Stimulated activated CD4-positive, alpha-beta T cell treated with anti-CD3 and anti-CD28 coated beads, Interleukin-12 subunit alpha, Interleukin-12 subunit beta, amount 100 ng/mL, for 4 hours (primary cell): ENCODE measurements at regions not wholly inside any gene's neighbourhood (a gene's known extent, or its start where the extent isn't known, plus 50 kb on each side); places are given as distances from the start of the nearest gene placed in this dataset.

ENCODE experiments used
- DNase-seq: peaks from one replicate; pipeline ENCODE4 v3.0.0-alpha.2; 2020

GRCh38 chr2:217468042-217468830 is 534.6 kb downstream of the TNS1 start:
- DNase-seq, result no peak

GRCh38 chr2:217467331-217467730 is 535.5 kb downstream of the TNS1 start:
- no peak for DNase-seq

DNA sequence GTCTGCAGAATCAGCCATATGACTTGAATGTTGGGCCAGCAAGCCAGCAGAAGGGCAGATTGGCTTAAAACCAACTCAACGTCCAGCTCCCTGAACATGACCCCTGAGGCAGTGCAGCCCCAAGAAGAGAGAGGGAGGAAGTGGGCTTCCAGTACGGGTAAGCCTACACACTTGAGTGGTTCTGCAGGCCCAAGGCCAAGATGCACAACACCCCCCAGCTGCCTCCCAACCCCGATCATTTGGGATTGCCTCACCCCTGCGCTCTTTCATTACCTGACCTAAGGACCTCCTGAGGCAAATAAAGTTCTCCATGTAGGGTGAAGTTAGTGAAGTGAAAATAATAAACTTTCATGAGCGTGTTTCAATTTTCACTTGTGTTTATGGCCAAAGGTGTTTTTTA is 536.0 kb downstream of the TNS1 start:
- no peak for DNase-seq

DNA sequence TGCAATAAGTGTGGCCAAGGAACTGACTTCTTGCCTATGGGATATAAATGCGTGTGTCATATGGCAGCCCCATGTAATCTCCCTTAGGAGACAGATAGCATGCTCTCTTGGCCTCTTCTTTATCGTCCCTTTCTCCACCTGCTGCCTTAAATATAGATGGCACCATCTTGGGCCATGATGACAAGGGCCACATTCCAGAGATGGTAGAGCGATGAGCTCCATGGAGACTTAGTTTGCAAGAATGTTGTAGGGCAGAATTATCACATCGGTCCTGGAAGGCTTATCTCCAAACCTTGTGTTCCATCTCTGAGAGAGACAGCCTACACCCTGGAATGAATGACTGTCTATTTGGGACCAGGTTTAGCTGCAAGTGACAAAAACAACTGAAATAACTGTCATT is 536.7 kb downstream of the TNS1 start:
- DNase-seq, result no peak

GRCh38 chr2:217465100-217465499 is 537.7 kb downstream of the TNS1 start:
- DNase-seq, result no peak

DNA sequence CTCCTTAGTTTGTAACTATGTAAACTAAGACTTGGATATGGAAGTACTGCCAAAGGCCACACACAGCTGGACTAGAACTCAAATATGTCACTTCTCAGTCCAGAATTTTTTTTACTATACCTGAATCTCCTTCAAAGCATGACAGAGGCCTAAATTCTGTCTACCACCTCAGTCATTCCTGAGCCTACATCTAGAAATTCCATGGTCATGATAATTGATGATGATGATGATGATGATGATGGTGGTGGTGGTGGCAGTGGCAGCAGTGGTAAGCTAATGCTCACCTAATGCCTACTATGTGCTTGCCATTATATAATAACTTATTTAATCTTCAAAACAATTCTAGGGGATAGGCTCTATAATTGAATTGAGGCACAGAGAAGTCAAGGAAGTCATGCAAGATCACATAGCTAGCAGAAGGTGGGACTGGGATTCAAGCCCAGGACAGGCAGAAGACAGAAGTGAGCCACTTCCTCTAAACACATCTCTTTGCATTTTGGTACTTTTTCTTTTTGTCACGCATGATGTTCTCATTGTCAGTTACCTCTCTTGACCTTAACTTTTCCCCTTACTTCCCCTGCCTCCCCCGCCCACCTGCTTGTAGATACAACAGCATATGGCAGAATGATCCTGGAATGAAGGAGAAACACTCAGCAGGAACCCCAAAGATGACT is 539.3 kb downstream of the TNS1 start:
- DNase-seq, result no peak

DNA sequence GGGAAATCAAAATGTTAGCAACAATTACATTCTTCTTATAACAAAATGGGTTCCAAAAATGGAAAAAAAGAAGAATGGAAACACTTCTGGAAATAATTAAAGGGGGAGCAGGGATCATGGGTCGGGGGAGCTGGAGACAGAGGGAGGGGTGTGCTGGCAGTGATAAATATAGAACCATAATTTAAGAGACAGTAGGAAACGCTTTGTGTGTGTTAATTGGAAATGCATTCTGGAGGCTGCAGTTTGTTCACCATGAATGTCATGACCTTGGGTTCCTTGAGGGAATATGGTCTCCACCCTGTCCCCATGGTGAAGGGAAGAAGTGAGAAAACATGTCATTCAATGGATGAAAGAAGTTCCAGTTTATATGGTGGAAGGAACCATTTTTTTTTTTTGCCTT is 540.7 kb downstream of the TNS1 start:
- no peak for DNase-seq

- no peak for DNase-seq
Observed at GRCh38 chr2:217461674-217462073, 541.1 kb downstream of the TNS1 start.

- no peak for DNase-seq
Observed at GRCh38 chr2:217459680-217460405, 543.0 kb downstream of the TNS1 start.

DNA sequence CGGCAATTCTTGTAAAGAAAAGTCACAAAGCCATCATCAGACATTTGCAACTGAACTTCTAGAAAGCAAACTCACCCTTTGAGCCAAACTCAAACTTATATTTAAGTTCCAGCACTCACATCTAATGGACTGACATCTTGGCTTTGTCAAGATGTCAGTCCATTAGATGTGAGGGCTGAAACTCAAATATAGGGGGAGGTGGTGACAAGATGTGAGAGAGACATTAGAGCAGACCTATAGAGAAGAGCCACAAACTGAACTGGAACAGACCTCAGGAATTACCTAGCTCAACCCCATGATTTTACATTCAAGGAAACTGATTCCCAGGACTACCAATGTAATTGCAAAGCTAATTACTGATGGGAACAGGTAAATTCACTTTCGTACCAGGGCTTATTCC is 543.8 kb downstream of the TNS1 start:
- DNase-seq, result no peak

- no peak for DNase-seq
Observed at GRCh38 chr2:217456016-217456415, 546.8 kb downstream of the TNS1 start.

DNA sequence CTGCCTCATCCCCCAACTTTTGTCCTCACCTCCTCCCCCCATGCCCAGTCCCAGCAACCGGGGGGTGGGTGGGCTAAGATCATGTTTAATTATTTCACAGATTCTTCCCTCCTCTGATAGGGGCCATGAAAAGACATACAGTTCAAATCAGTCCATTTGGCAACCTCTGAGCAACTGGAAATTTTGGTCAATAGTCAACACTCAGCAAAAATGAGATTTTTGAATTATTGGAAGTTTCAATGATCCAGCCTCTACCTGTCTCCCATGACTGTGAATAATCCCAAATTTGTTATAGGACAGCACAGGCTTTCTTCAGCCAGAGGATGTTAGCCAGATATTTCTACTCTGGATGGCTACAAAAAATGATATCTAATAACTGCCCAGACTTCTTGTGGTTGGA is 549.9 kb downstream of the TNS1 start:
- DNase-seq, result no peak

GRCh38 chr2:217451666-217452065 is 551.1 kb downstream of the TNS1 start:
- no peak for DNase-seq

GRCh38 chr2:217449444-217449843 is 553.4 kb downstream of the TNS1 start:
- DNase-seq, result no peak

- no peak for DNase-seq
Observed at GRCh38 chr2:217448860-217449259, 553.9 kb downstream of the TNS1 start.

DNA sequence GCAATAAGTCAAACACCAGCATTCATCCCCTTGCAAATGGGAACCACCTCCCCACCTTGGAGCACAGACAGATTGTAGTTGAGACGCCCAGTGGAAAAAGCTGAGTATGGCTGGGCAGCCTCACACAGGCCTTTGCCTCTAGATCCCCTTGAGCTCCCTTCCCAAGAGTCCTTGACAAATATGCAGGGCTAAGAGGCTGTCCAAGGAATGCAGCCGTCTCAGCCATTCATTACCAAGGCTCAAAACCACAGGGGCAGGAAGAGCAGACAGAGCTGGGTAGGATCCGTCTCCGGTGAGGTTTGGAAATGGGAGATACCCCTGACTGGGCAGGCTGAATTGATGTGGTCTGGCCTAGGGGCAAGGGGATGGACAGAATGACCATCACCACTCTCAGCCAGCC is 557.1 kb downstream of the TNS1 start:
- no peak for DNase-seq

DNA sequence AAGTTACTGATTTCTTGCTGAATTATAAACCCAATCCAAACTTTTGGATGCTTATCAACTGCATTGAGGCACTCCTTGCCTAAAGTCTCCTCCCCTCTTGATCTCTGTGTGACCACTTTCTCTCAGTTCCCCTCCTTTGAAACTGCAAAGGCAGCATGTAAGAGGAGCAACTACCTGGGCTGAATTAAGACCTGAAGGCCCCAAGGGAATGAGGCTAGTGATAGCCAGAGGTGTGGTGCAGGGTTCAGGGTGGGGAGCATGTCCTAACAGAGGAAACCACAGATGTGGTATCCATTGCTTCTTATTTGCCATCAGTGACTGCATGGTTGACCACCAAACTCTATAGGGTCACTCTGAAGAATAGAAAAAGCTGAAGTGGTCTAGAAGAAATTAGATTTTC is 557.9 kb downstream of the TNS1 start:
- no peak for DNase-seq

GRCh38 chr2:217444509-217444908 is 558.3 kb downstream of the TNS1 start:
- DNase-seq, result no peak

DNA sequence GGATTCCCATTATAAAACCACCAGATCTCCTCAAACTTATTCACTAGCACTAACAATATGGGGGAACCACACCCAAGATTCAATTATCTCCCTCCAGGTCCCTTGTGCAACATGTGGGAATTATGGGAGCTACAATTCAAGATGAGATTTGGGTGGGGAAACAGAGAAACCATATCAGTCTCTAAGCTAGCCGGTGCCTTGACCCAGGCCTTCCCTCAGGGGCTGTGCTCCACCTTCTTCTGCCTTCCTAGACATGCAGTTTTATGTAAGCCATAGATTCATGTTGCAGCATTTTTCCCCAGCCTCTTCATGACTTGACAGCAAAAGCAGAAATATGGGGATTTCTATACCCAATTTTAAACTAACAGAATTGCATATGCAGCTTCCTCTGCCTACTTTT is 559.2 kb downstream of the TNS1 start:
- DNase-seq, result no peak

DNA sequence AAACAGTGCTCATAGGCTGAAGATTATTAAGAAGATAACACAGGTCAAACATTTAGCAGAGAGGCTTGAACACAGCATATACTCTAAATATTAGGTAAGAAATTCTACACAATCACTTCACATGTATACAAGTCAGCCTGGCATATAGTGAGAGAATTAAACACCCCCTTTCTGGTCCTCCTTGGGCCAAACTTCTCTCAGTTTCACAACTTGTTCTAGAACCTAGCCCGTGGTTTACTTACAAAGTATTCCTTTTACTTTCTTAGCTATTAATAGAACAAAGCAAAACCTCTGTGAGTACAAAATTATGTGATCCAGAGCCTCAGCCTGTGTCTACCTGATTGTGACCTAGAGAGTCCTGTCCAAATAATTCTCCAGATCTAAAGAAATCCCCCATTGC is 562.8 kb downstream of the TNS1 start:
- DNase-seq, result no peak

- DNase-seq, result no peak
Observed at GRCh38 chr2:217438821-217439220, 564.0 kb downstream of the TNS1 start.

GRCh38 chr2:217438136-217438535 is 564.7 kb downstream of the TNS1 start:
- DNase-seq, result no peak

DNA sequence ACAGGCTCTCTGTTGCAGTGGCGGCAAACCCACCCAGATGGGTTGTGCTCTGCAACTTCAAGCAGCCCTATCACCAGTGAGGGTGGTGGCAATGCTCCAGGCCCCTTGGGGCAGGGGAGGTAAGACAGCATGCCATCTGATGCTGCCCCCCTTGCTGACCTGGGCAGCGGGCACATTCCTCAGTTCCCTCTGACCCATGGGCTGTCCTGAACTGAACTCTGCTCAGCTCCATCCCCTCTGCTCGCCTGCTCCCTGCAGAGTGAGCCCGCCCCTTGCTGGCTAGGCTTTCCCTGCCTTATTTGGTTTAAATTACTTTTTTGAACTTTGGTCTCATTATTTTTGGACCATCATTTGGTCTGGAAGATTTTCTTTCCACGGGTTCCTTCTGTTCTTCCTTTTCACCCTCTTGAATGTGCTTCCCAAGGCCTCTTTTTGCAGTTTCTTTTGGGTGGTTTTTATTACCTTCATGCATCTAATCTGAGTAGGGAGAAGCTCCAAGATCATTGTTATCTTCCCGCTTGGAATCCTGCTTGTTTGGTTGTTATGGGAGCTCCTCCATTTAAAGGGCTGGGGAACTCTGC is 565.4 kb downstream of the TNS1 start:
- no peak for DNase-seq

- DNase-seq, result no peak
Observed at GRCh38 chr2:217436386-217436785, 566.4 kb downstream of the TNS1 start.
